ENCODE measurements at regions not wholly inside any gene's neighbourhood (a gene's known extent, or its start where the extent isn't known, plus 50 kb on each side); places are given as distances from the start of the nearest gene placed in this dataset.

- no peaks in the 10 kb centered on the region for H3K36me3 ChIP-seq (ENCODE audit: control insufficient read depth, insufficient read depth, low read length)
- no peaks in the 10 kb centered on the region for H3K4me1 ChIP-seq (ENCODE audit: control insufficient read depth, insufficient read depth, low read length, poor library complexity, severe bottlenecking)
- no peak overlapping the region for H3K4me3 ChIP-seq (ENCODE audit: extremely low read depth, insufficient read depth, low read length, poor library complexity, severe bottlenecking)
- 30% methylated on average over 3 to 4 of the region's 4 CpGs for WGBS, 2 experiments (ENCODE audit: insufficient coverage in 2 of 2)
- no peaks in the 10 kb centered on the region for H3K9me3 ChIP-seq (ENCODE audit: control insufficient read depth, low read length)
- no peak overlapping the region for H3K27ac ChIP-seq (ENCODE audit: low read depth, low read length, severe bottlenecking)
These were observed 303.5 kb upstream of the SMIM30 start for GRCh38 chr7:113421696-113422330.

- no peak overlapping the region for H3K4me3 ChIP-seq (ENCODE audit: extremely low read depth, insufficient read depth, low read length, poor library complexity, severe bottlenecking)
- no CpG with 5 or more reads among the region's 1 CpG for WGBS, 2 experiments (ENCODE audit: insufficient coverage in 2 of 2)
These were observed 296.2 kb upstream of the SMIM30 start for GRCh38 chr7:113414401-113415035.

GRCh38 chr7:113412410-113412809, 294.1 kb upstream of the SMIM30 start:
- Histone ChIP-seq H3K36me3 (ENCODE audit: control insufficient read depth, insufficient read depth, low read length) (no peaks in the 10 kb centered on the region), H3K4me3 (ENCODE audit: extremely low read depth, insufficient read depth, low read length, poor library complexity, severe bottlenecking) (no peak overlapping the region)
- 100% methylated on average over 1 of the region's 1 CpG for WGBS, 2 experiments (ENCODE audit: insufficient coverage in 2 of 2)

More at GRCh38 chr7:113414401-113415035, 296.2 kb upstream of the SMIM30 start:
- Histone ChIP-seq H3K4me1 (ENCODE audit: control insufficient read depth, insufficient read depth, low read length, poor library complexity, severe bottlenecking) (no peaks in the 10 kb centered on the region), H3K9me3 (ENCODE audit: control insufficient read depth, low read length) (no peaks in the 10 kb centered on the region), H3K27ac (ENCODE audit: low read depth, low read length, severe bottlenecking) (no peak overlapping the region), H3K36me3 (ENCODE audit: control insufficient read depth, insufficient read depth, low read length) (no peaks in the 10 kb centered on the region)

GRCh38 chr7:113410796-113411195, 292.4 kb upstream of the SMIM30 start:
- no peaks in the 10 kb centered on the region for H3K36me3 ChIP-seq (ENCODE audit: control insufficient read depth, insufficient read depth, low read length)
- no peaks in the 10 kb centered on the region for H3K4me1 ChIP-seq (ENCODE audit: control insufficient read depth, insufficient read depth, low read length, poor library complexity, severe bottlenecking)
- no peak overlapping the region for H3K4me3 ChIP-seq (ENCODE audit: extremely low read depth, insufficient read depth, low read length, poor library complexity, severe bottlenecking)
- WGBS, 2 experiments (ENCODE audit: insufficient coverage in 2 of 2), result no CpG with 5 or more reads among the region's 1 CpG
- H3K27ac ChIP-seq (ENCODE audit: low read depth, low read length, severe bottlenecking), result no peak overlapping the region
- H3K9me3 ChIP-seq (ENCODE audit: control insufficient read depth, low read length), result no peaks in the 10 kb centered on the region

More at GRCh38 chr7:113412410-113412809, 294.1 kb upstream of the SMIM30 start:
- Histone ChIP-seq H3K27ac (ENCODE audit: low read depth, low read length, severe bottlenecking) (no peak overlapping the region), H3K9me3 (ENCODE audit: control insufficient read depth, low read length) (no peaks in the 10 kb centered on the region), H3K4me1 (ENCODE audit: control insufficient read depth, insufficient read depth, low read length, poor library complexity, severe bottlenecking) (no peaks in the 10 kb centered on the region)

GRCh38 chr7:113408999-113409398, 290.6 kb upstream of the SMIM30 start:
- H3K4me1 ChIP-seq (ENCODE audit: control insufficient read depth, insufficient read depth, low read length, poor library complexity, severe bottlenecking), result no peaks in the 10 kb centered on the region
- H3K4me3 ChIP-seq (ENCODE audit: extremely low read depth, insufficient read depth, low read length, poor library complexity, severe bottlenecking), result no peak overlapping the region
- no peaks in the 10 kb centered on the region for H3K36me3 ChIP-seq (ENCODE audit: control insufficient read depth, insufficient read depth, low read length)
- WGBS, 2 experiments (ENCODE audit: insufficient coverage in 2 of 2), result 40 to 83% methylated on average over 1 of the region's 1 CpG
- H3K9me3 ChIP-seq (ENCODE audit: control insufficient read depth, low read length), result no peaks in the 10 kb centered on the region
- no peak overlapping the region for H3K27ac ChIP-seq (ENCODE audit: low read depth, low read length, severe bottlenecking)

- 81% methylated on average over 3 of the region's 4 CpGs; no CpG with 5 or more reads in 1 of the 2 experiments for WGBS, 2 experiments (ENCODE audit: insufficient coverage in 2 of 2)
- H3K27ac ChIP-seq (ENCODE audit: low read depth, low read length, severe bottlenecking), result no peak overlapping the region
- no peak overlapping the region for H3K4me3 ChIP-seq (ENCODE audit: extremely low read depth, insufficient read depth, low read length, poor library complexity, severe bottlenecking)
- no peaks in the 10 kb centered on the region for H3K9me3 ChIP-seq (ENCODE audit: control insufficient read depth, low read length)
- H3K36me3 ChIP-seq (ENCODE audit: control insufficient read depth, insufficient read depth, low read length), result no peaks in the 10 kb centered on the region
- H3K4me1 ChIP-seq (ENCODE audit: control insufficient read depth, insufficient read depth, low read length, poor library complexity, severe bottlenecking), result no peaks in the 10 kb centered on the region
These were observed 287.1 kb upstream of the SMIM30 start for GRCh38 chr7:113405296-113406056.

GRCh38 chr7:113404245-113404644, 285.9 kb upstream of the SMIM30 start:
- Histone ChIP-seq H3K4me1 (ENCODE audit: control insufficient read depth, insufficient read depth, low read length, poor library complexity, severe bottlenecking) (no peaks in the 10 kb centered on the region), H3K27ac (ENCODE audit: low read depth, low read length, severe bottlenecking) (no peak overlapping the region), H3K36me3 (ENCODE audit: control insufficient read depth, insufficient read depth, low read length) (no peaks in the 10 kb centered on the region), H3K4me3 (ENCODE audit: extremely low read depth, insufficient read depth, low read length, poor library complexity, severe bottlenecking) (no peak overlapping the region), H3K9me3 (ENCODE audit: control insufficient read depth, low read length) (no peaks in the 10 kb centered on the region)
- 33 to 44% methylated on average over 1 to 2 of the region's 8 CpGs for WGBS, 2 experiments (ENCODE audit: insufficient coverage in 2 of 2)

- Histone ChIP-seq H3K27ac (ENCODE audit: low read depth, low read length, severe bottlenecking) (no peak overlapping the region), H3K36me3 (ENCODE audit: control insufficient read depth, insufficient read depth, low read length) (no peaks in the 10 kb centered on the region), H3K4me3 (ENCODE audit: extremely low read depth, insufficient read depth, low read length, poor library complexity, severe bottlenecking) (no peak overlapping the region), H3K9me3 (ENCODE audit: control insufficient read depth, low read length) (no peaks in the 10 kb centered on the region), H3K4me1 (ENCODE audit: control insufficient read depth, insufficient read depth, low read length, poor library complexity, severe bottlenecking) (no peaks in the 10 kb centered on the region)
These were observed 284.1 kb upstream of the SMIM30 start for GRCh38 chr7:113402482-113402881.

GRCh38 chr7:113402005-113402404, 283.7 kb upstream of the SMIM30 start:
- WGBS, 2 experiments (ENCODE audit: insufficient coverage in 2 of 2), result 77 to 87% methylated on average over 2 of the region's 2 CpGs
- H3K9me3 ChIP-seq (ENCODE audit: control insufficient read depth, low read length), result no peaks in the 10 kb centered on the region

GRCh38 chr7:113394856-113395255, 276.5 kb upstream of the SMIM30 start:
- H3K27ac ChIP-seq (ENCODE audit: low read depth, low read length, severe bottlenecking), result no peak overlapping the region
- no peaks in the 10 kb centered on the region for H3K36me3 ChIP-seq (ENCODE audit: control insufficient read depth, insufficient read depth, low read length)
- no peak overlapping the region for H3K4me3 ChIP-seq (ENCODE audit: extremely low read depth, insufficient read depth, low read length, poor library complexity, severe bottlenecking)
- 40% methylated on average over 3 of the region's 3 CpGs; no CpG with 5 or more reads in 1 of the 2 experiments for WGBS, 2 experiments (ENCODE audit: insufficient coverage in 2 of 2)
- peaks cover 3% of the 10 kb centered on the region for H3K9me3 ChIP-seq (ENCODE audit: control insufficient read depth, low read length)
- H3K4me1 ChIP-seq (ENCODE audit: control insufficient read depth, insufficient read depth, low read length, poor library complexity, severe bottlenecking), result no peaks in the 10 kb centered on the region

More at GRCh38 chr7:113402005-113402404, 283.7 kb upstream of the SMIM30 start:
- H3K36me3 ChIP-seq (ENCODE audit: control insufficient read depth, insufficient read depth, low read length), result no peaks in the 10 kb centered on the region
- H3K4me3 ChIP-seq (ENCODE audit: extremely low read depth, insufficient read depth, low read length, poor library complexity, severe bottlenecking), result no peak overlapping the region
- H3K4me1 ChIP-seq (ENCODE audit: control insufficient read depth, insufficient read depth, low read length, poor library complexity, severe bottlenecking), result no peaks in the 10 kb centered on the region
- H3K27ac ChIP-seq (ENCODE audit: low read depth, low read length, severe bottlenecking), result no peak overlapping the region
